SKM-1 (cell line): ENCODE measurements at regions not wholly inside any gene's neighbourhood (a gene's known extent, or its start where the extent isn't known, plus 50 kb on each side); places are given as distances from the start of the nearest gene placed in this dataset.
"Not testable (repeated sequence)": the region's sequence is repeated elsewhere in the genome, so short reads cannot be mapped to it uniquely, and the experiment has no call there.

Experiments used
- DNase-seq: peaks from one replicate; lab custom pipeline; 2025; ENCODE audit not compliant: unreplicated experiment; lab: John Stamatoyannopoulos, UW

- DNase-seq, result no peak
These were observed 368.8 kb downstream of the TMEM121 start for GRCh38 chr14:105894978-105895881.

- not testable (repeated sequence) for DNase-seq
These were observed 369.8 kb downstream of the TMEM121 start for GRCh38 chr14:105896206-105896605.

DNA sequence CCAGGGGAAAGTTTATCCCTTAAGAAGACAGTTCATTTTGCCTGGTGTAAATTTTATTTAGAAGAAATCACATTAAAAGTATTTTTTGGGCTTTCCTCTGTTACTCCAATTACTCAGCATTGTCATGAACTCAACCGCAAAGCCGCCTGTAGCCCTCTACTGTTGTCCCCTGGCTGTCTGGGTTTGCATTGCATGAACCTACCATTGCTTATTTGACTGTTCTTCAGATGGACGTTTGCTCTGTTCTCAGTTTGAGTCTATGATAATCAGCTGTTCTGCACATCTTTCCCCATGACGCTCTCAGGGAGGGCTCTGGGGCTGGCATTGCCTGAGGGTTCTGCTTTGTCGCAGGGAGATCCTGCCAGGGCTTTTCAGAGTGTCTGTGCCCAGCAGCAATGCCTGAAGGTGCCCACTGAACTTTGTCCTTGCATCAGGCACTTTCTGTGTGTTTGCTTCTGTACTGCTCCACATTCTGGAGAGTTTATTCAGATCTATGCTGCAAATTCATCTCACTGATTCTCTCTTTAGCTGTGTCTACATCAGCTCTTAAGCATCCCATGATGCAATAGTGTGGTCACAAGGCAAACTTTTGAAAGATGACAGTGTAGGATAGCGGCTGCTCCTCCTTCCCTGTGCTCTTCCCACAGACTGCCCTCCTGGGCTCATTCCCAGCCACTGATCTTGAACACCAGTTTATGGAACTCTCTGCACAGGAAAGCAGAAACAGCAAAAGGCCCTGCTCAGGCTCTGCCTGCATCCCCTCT lies 370.8 kb downstream of the TMEM121 start:
- not testable (repeated sequence) for DNase-seq

- no peak for DNase-seq
These were observed 371.3 kb downstream of the TMEM121 start for GRCh38 chr14:105897725-105898113.

- DNase-seq, result no peak
These were observed 372.2 kb downstream of the TMEM121 start for GRCh38 chr14:105898482-105899010.

DNA sequence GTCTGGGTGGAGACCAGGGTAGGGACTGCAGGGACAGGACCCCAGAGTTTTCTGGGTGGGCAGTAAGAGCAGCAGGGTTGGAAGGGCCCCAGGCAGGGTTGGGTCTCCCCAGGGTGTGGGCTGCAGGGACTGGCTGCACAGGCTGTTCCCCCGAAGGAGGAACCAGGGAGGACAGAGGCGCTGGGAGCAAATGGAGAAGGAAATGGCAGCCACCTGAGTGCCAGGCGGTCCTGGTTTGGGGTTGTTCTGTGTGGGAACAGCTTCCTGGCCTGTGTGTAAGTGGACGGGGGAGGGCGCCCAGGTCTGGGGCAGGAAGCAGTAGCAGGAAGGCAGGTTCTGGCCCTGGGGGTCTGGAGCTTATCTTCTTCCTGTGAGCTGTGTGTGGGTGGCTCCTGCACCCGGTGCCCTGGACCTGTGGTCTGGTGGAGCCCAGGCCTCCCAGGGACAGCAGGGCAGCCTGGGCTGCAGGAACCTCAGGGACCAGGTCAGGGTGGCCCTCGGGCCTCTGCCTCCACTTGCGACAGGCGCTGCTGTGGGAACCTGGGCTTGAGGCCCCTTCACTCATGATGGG lies 372.8 kb downstream of the TMEM121 start:
- no peak for DNase-seq

GRCh38 chr14:105899657-105900397 lies 373.4 kb downstream of the TMEM121 start:
- DNase-seq, result no peak

- no peak for DNase-seq
These were observed 374.2 kb downstream of the TMEM121 start for GRCh38 chr14:105900398-105901160.

GRCh38 chr14:105901226-105901625 lies 374.8 kb downstream of the TMEM121 start:
- DNase-seq, result no peak

DNA sequence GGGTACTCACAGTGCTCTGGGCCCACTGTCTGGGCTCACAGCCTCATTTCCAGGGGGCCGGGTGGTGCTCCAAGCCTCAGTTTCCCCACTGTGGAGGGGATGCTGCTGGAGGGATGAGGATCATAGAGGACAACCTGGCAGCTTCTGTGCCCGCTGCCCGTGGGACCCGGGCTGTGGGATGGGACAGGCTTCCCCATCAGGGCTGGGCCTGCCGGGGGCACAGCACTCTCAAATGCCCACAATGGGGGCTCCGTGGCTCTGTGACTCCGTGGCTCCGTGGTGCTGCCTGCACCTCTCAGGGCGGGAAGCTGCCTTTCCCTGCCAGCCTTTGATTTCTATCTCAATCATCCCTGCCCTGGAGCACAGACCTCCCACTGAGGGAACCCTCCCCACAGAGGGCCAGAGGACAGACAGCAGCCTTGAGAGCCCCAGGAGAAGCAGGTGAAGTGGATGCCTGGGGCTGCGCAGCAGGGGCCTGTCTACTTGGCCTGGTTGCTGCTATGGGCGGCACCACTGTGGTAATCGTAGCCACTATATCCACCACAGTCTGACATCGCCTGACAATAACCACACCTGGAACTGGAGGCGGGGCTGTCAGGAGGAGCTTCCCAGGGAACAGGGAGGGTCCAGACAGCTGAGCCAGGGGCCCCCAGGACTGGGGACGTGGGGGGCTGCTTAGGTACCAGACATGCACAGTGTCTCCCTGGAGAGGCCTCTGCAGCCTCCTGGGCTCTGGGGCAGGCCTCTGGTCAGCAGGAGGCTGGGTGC lies 375.9 kb downstream of the TMEM121 start:
- DNase-seq, result no peak

- DNase-seq, result not testable (repeated sequence)
These were observed 376.4 kb downstream of the TMEM121 start for GRCh38 chr14:105902899-105903165.

GRCh38 chr14:105903971-105904370 lies 377.6 kb downstream of the TMEM121 start:
- no peak for DNase-seq

DNA sequence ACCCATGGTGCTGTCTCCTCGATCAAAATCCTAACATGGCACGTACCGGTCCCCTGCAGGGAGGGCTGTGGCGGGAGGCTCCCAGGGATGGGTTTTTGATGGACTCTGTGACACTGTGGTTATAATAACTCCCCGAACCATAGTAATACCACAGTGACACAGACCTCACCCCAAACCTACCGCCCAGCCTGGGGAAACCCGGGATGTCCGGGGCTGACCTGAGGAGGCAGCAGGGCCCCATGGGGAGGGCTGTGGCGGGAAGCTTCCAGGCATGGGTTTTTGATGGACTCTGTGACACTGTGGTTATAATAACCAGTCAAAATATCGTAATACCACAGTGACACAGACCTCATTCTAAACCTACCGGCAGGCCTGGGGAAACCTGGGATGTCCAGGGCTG lies 378.0 kb downstream of the TMEM121 start:
- DNase-seq, result no peak

DNA sequence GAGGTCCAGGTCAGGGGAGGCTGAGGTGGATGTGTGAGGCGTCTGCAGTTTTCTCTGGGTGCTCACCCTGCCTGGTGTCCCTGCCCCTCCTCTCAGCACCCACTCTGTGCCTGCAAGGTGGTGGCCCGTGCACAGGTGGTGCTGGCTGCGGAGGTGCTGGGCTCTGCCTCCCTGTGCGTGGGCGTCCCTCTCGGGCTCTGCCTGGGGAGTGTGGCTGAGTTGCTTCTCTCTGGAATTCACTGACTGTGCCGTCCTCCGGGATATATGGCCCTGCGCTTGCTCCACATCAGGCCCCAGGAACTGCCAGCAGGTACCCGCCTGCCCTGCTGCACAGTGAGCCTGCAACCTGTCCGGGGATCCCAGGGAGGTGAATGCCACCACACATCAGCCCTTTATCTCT lies 379.1 kb downstream of the TMEM121 start:
- no peak for DNase-seq

DNA sequence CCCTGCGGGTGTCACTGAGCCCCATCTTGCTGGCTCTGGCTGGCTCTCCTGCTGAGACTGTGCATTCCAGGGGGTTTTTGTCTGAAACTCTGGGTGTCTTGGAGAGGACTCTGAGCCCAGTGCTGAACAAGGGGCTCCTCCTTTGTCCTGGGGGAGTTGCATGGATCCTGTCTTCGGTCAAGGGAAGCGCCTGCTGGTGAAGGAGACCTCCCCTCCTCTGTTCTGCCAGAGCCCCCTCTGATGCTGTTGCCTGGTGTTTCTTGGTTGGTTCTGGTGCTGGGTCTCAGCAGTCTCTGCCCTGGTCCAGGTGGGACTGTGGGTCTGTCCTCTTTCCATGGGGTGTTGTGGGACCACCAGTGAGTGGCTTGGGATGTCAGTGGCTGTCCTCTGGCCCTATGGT lies 380.9 kb downstream of the TMEM121 start:
- DNase-seq, result no peak

- DNase-seq, result no peak
These were observed 381.6 kb downstream of the TMEM121 start for GRCh38 chr14:105908006-105908405.

- DNase-seq, result no peak
These were observed 382.1 kb downstream of the TMEM121 start for GRCh38 chr14:105908481-105908911.

GRCh38 chr14:105909046-105909827 lies 382.9 kb downstream of the TMEM121 start:
- DNase-seq, result no peak

DNA sequence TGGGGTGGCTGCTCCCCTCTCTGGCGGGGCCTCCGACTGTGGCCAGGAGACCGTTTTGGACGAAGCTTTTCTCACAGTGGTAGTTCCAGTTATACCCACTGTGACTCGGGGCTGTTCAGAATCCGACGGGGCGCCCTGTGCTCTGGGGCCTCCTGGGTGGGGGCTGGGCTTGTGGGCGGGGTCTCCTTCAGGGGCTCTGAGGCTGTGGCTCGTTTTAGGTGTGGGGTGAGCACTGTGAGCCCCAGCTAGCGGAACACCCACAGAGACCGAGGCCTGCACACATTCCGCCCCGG lies 383.4 kb downstream of the TMEM121 start:
- DNase-seq, result not testable (repeated sequence)
